OCI-M2 (cell line): ENCODE measurements at regions not wholly inside any gene's neighbourhood (a gene's known extent, or its start where the extent isn't known, plus 50 kb on each side); places are given as distances from the start of the nearest gene placed in this dataset.
"Not testable (repeated sequence)": the region's sequence is repeated elsewhere in the genome, so short reads cannot be mapped to it uniquely, and the experiment has no call there.

Experiments
- DNase-seq: peaks from one replicate; lab custom pipeline; 2025; ENCODE audit not compliant: unreplicated experiment; lab: John Stamatoyannopoulos, UW

DNA sequence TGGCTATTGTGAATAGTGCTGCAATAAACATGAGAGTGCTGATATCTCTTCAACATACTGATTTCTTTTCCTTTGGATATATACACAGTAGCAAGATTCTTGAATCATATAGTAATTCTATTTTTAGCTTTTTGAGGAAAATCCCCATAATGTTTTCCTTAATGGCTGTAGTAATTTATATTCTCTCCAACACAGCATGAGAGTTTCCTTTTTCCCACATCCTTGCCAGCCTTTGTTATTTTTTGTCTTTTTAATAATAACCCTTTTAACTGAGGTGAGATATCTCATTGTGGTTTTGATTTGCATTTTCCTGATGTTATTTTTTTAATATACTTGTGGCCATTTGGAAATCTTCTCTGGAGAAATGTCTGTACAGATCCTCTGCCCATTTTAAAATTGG, 132.6 kb downstream of the PRL start:
- DNase-seq = no peak

DNA sequence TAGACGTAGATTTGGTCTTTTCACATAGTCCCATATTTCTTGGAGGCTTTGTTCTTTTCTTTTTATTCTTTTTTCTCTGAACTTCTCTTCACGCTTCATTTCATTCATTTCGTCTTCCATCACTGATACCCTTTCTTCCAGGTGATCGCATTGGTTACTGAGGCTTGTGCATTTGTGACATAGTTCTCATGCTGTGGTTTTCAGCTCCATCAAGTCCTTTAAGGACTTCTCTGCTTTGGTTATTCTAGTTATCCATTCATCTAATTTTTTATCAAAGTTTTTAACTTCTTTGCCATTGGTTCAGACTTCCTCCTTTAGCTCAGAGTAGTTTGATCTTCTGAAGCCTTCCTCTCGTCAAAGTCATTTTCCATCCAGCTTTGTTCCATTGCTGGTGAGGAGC, 125.8 kb downstream of the PRL start:
- DNase-seq = not testable (repeated sequence)

DNA sequence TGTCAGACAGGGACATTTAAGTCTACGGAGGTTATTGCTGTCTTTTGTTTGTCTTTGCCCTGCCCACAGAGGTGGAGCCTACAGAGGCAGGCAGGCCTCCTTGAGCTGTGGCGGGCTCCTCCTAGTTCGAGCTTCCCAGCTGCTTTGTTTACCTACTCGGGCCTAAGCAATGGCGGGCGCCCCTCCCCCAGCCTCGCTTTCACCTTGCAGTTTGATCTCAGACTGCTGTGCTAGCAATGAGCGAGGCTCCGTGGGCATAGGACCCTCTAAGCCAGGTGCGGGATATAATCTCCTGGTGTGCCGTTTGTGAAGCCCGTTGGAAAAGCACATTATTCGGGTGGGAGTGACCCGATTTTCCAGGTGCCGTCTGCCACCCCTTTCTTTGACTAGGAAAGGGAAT, 125.0 kb downstream of the PRL start:
- DNase-seq = not testable (repeated sequence)

DNA sequence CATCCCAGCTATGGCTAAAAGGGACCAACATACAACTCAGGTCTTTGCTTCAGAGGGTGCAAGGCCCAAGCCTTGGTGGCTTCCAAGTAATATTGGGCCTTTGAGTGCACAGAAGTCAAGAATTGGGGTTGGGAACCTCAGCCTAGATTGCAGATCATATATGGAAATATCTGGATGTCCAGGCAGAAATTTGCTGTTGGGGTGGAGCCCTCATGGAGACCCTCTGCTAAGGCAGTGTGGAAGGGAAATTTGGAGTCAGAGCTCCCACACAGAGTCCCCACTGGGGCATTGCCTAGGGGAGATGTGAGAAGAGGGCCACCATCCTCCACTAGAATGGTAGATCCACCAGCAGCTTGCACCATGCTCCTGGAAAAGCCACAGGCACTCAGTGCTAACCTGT, 123.5 kb downstream of the PRL start:
- no peak for DNase-seq

DNA sequence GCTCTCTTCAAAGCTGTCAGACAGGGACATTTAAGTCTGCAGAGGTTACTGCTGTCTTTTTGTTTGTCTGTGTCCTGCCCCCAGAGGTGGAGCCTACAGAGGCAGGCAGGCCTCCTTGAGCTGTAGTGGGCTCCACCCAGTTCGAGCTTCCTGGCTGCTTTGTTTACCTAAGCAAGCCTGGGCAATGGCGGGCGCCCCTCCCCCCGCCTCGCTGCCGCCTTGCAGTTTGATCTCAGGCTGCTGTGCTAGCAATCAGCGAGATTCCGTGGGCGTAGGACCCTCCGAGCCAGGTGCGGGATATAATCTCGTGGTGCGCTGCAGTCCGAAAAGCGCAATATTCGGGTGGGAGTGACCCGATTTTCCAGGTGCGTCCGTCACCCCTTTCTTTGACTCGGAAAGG, 116.6 kb downstream of the PRL start:
- DNase-seq = not testable (repeated sequence)

DNA sequence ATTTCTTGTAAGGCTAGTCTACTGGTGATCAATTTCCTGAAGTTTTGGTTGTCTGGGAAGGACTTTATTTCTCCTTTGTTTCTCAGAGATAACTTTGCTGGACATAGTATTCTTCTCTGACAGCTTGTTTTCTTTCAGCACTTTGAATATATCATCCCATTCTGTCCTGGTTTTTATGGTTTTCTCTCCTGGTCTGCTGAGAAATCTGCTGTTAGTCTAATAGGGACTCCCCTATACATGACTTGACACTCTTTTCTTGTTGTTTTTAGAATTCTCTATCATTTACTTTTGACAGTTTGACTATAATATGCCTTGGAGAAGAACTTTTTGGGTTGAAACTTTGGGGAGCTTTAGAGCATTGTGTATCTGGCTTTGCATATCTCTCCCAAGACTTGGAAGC, 112.5 kb downstream of the PRL start:
- no peak for DNase-seq

DNA sequence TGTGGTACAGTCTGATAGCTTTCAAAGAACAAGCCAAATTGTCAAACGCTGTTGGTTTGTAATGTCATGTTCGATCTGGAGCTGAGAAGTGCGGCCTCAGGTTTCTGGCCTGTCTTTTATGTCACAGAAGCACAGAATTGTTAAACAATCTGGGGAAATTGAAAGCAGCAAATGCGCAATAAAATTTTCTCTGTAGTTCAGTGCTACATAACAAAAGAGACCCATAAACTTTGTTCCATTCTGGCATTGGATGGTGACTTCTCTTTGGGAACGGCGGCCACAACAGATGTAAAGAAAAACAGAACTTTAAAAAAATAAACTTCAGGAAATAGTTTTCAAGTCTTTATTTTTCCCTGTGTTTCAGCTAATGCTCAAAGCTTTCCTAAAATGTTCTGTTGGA, 106.9 kb downstream of the PRL start:
- no peak for DNase-seq

DNA sequence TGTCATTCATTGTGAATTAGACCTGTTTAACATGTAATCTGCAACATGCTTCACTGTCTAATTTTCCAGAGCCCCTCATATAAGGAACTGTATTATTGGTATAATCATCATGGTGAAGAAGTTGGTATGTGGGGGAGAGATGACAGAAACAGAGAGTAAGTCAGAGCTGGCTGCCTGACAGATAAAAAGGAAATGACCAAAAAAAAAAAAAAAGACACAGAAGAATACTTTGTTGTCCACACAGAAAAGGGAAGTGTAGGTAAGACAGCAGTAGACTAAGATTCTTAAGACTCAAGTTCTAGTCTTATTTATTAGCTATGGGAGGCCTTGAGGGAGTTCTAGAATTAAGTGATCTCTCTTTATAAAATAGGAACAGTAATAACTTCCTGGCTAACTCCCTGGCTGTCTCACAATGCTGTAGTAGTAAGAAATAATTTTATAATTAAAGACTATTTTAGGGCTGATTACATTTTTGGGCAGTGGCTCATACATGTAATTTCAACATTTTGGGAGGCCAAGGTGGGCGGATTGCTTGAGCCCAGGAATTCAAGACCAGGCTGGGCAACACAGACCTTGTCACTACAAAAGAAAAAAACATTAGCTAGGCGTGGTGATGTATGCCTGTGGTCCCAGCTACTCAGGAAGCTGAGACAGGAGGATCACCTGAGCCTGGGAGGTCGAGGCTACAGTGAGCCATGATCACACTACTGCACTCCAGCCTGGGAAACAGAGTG, 102.5 kb downstream of the PRL start:
- DNase-seq = no peak

DNA sequence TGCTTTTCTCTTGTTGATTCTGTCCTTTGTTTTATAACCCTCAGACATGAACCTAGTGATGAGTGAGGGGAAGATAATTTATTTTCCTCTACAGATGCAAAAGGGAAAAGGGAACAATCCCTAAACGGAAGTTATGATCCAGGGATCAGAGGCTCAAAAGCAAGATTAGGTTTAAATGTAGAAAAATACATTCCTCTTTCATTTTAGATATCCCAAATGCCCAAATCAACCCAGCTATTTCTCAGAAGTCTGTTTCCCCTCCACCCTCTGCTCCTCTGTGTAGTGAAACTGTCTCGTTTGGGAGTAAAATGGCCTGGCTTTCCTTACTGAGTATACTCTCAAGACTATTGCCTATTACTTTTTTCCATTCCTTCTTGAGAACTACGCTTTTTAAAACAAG, 97.1 kb downstream of the PRL start:
- DNase-seq = no peak

DNA sequence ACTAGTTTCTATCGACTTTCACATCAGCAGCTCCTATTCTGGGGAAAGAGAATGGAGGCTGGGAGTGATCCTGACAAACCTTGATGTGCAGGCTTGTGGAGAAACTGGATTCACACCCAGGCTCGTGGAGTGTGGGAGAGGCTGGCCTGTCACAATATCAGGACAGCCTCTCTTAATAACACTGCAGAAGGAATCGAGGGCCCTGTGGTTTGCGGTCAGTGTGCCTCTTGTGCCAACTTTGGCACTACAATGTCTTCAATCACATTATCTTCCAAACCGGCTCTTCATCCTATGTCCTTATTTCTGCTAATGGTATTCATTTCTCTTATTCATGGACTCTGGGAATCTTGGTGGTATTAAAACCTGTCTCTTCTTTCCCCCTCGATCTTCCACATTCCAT, 92.7 kb downstream of the PRL start:
- no peak for DNase-seq

DNA sequence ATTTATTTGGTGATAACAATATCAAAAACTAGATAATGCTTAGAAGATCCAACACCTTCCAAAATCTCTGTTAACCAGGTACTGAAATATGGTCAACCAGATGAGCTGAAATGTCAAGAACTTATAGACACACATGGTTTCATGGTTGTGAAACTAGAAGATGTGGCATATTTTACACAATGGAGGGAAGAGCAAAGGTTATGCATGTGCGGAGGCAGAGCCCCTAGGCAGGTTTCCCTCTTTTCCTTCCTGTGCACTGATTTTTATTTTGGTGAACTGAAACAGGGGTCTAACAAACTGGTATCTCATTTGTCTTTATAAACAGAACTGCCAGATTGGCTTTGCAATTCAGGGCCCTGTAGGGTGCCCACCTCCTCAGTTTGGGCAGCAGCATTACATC, 91.6 kb downstream of the PRL start:
- DNase-seq = no peak

DNA sequence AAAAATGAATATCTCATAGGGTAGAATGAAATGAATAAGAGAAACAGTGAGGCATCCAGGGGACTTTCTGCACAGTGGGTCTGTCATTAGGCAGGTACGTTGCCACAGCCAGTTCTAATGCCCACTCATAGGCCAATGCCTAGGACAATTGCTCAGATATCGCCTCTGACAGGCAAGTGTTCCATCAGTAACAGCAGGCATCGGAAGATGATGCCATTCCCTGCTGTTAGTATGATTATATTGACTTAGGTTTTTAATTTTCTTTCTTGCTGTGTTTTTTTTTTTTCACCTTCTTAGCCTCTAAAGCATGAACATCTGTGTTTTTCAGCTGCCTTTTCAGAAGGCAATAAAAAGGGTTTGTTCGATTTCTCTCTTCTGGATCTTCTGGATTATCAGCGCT, 90.7 kb downstream of the PRL start:
- no peak for DNase-seq

DNA sequence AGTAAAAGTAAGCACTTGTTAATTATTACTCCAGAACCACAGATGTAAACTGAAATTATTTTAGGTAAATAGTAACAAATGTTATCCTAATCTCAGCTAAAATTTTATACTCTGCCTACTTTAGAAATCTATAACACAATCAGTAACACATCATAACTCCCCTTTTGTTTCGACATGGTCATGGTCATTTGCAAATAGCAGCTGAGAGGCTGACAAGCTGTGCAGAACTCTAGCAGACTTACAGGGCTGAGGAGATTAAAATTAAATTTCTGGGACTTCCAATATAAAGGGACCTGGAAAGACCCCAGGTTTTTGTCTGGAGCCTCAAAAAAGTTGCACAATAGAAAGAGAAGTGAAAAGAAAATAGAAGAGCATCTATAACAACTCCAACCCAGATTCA, 88.8 kb downstream of the PRL start:
- DNase-seq = no peak

DNA sequence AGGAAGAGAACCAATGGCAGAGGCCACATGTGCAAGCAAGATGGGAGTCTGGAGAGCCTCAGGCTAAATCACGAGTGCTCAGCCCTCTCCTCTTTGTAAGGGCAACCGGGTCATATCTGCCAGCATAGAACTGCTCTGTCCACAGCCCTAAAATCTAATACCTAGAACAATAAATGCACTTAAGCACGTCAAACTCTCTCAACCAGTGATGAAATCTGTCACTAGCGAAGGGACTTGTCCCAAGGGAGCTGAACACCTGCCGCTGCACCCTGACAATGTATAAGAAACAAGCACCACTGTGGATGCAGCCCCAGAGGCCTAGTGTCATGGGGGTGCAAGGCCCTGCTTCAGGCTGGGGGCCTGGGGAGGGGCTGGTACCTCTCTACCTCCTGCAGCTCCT, 82.5 kb downstream of the PRL start:
- DNase-seq = no peak

DNA sequence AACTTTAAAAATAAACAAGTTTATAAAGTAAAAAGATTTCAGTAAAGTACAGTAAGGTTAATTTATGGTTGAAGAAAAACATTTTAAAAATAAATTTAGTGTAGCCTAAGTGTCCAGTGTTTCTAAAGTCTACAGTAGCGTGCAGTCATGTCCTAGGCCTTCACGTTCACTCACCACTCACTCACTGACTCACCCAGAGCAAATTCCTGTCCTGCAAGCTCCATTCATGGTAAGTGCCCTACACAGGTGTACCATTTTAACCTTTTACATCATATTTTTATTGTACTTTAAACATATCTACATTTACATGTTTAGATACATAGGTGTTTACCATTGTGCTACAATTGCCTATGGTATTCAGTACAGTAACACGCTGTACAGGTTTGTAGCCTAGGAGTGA, 81.4 kb downstream of the PRL start:
- DNase-seq = not testable (repeated sequence)

DNA sequence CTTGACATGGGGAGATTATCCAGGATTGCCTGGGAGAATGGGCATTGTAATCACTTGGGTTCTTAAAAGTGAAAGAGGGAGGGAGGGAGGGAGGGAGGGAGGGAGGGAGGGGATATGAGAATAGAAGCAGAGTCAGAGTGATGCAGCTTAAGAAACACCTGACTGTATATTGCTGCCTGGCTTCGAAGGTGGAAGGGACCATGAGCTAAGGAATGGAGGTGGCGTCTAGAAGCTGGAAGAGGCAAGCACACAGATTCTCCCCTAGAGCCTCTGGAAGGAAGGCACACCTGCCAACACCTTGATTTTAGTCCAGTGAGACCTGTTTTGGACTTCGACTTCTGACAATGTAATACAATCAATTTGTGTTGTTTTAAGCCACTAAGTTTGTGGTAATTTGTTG, 78.4 kb downstream of the PRL start:
- DNase-seq = no peak

DNA sequence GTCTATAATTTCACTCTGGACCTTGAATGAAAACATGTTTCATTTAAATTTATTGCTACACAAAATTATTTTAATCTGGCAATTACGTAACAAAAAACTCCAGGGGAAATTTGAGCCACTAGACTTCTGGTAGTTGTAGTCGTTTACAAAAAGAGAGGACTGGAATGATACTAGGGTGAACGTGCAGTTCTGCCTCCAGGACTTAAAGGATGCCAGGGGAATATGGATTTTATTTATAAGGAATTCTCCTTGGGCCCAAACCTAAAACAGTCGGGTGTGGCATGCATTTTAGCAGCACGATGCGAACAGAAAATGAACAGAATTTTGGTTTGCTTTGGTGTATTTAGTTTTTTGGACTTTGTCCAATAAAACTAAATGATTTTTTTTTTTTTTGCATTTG, 76.9 kb downstream of the PRL start:
- DNase-seq = no peak

DNA sequence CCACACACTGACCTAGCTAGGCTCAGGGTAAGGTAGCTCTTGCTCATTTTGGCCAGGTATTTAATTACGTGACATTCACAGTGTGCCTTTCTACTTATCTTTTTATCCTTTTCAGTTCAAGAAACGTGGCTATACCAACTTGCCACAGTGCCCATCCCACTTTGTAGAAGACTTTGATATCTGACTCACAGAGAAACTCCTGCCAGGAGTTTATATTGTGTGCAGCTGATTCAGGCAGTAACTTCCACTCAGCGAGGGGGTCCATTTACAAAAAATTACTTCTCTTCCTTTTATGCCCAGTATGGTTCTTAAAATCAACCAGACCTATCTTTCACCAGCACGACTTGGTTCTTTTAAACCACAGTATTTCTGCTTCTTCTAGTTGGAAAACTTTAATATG, 75.6 kb downstream of the PRL start:
- no peak for DNase-seq

DNA sequence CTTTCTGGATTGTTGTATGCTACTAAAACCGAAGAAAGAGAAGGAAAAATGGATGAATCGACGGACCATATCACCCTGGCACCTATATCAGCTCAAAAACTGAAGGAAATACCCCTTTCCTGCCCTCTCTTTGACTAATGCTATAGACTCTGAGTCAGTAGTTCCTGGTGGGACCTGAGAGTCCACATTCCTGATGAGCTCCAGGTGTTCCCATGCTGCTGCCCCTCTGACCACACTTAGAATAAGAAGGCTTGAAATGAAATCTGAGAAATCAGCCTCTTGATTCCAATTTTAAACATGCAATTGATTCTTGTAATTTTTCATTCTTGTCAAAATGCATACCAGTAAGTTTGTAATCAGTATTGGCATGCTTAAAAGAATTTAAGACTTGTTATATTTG, 75.2 kb downstream of the PRL start:
- no peak for DNase-seq

DNA sequence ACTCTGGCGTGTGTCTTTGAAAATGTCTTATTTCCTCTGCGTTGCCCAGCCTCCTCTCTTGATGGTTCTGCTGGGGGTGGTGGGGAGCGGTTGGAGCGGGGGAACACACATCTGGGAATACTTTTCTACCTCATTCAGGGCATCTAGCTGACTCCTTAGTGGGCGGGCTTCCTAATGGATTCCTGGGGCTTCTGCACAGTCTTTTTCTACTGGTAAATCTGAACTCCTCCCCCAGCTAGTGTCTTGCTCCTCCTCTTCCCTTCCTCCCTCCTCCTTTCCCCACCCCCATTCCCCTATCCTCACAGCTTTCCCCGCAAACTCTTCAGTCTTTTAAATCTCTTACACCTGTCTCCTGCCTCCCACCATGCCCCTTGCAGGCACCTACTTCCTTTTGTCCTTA, 74.4 kb downstream of the PRL start:
- DNase-seq = no peak

DNA sequence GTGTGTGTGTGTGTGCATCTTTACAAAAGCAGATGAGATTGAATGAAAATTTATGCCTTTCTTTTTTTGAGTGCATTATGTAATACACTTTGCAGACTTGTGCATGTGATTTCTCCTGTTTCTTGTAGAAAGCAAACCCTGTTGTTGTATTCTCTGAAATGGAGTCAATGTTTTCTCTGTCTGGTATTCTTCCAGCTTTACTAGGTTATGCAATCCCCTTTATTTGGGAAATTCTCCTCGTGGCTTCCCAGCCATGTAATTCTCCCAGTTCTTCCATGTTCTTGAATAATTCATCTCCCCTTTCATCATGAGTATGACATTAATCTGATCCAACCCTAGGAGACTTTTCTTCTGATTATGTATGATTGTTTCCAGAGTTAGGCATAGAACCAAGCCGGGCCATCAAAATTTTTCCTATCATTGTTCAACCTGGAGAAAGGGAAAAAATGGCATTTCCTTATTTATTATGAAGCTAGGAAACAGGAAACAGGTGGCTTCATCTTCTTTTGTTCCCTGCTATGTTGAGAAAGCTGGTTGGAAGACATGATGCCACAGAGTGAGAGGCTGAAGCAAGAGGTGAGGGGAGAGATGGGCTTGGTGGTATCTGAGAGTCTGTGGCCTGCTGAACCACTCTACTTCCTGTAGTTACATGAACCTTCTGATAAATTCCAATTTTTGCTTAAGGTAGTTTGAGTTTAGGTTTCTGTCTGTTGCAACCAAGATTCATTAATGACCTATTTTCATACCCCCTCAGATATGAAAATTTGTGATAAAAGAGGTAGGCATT, 68.8 kb downstream of the PRL start:
- DNase-seq = no peak

DNA sequence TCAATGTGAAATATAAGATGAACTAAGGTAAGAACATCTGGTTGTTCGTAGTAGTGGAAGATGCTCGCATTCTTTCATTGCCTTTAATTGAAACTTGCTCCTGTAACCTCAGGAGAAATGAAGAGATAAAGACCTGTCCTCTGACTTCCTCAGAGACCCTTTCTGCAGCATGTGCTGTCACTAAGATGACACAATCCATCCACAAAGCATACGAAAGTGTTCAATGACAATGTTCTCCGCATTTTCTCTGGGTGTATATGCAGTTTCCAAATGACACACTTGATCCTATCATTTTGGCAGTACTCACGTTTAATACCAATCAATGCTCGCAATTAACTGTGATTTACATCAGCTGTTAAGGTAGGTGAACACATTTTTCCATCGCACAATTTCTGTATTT, 65.8 kb downstream of the PRL start:
- no peak for DNase-seq

DNA sequence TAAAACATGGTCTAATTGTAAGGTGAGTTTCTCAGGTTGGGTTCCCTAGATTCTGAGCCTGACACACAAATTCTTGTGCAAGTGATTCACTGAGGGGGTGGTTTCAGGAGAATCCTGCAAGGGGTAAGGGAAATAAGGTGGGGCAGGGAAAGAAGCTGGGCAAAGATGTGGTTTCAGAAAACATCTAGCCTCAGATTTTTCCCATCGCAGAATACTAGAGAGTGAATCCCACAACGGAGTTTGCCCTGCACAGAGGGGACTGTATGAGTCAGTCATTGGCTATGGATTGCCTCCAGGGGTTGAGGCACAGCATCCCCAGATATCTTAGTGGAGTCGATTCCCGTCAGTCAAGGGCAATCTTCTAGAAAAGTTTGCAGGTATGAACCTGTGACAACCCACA, 65.2 kb downstream of the PRL start:
- DNase-seq = no peak
